HG03378 (cell line): ENCODE measurements at regions not wholly inside any gene's neighbourhood (a gene's known extent, or its start where the extent isn't known, plus 50 kb on each side); places are given as distances from the start of the nearest gene placed in this dataset.
"Not testable (repeated sequence)": the region's sequence is repeated elsewhere in the genome, so short reads cannot be mapped to it uniquely, and the experiment has no call there.

Experiments
- ATAC-seq: cut with Tn5 transposase; IDR thresholded peaks from one replicate; pipeline ENCODE4 v1.9.1; 2021; ENCODE audit warnings: mild to moderate bottlenecking, moderate library complexity; ENCODE audit not compliant: unreplicated experiment

- no peak for ATAC-seq
Observed at GRCh38 chr3:20842594-20843436, 656.8 kb upstream of the SGO1 start.

- ATAC-seq: no peak
Observed at GRCh38 chr3:20842002-20842401, 656.0 kb upstream of the SGO1 start.

GRCh38 chr3:20837676-20838302, 651.8 kb upstream of the SGO1 start:
- no peak for ATAC-seq

GRCh38 chr3:20836801-20837200, 650.8 kb upstream of the SGO1 start:
- no peak for ATAC-seq

- no peak for ATAC-seq
Observed at GRCh38 chr3:20832963-20833362, 647.0 kb upstream of the SGO1 start.

GRCh38 chr3:20822251-20822650, 636.2 kb upstream of the SGO1 start:
- ATAC-seq: no peak

GRCh38 chr3:20820872-20821271, 634.9 kb upstream of the SGO1 start:
- ATAC-seq: not testable (repeated sequence)

- ATAC-seq: no peak
Observed at GRCh38 chr3:20811631-20812030, 625.6 kb upstream of the SGO1 start.

GRCh38 chr3:20811006-20811405, 625.0 kb upstream of the SGO1 start:
- ATAC-seq: no peak

- ATAC-seq: no peak
Observed at GRCh38 chr3:20810555-20810954, 624.5 kb upstream of the SGO1 start.

GRCh38 chr3:20809356-20809755, 623.4 kb upstream of the SGO1 start:
- ATAC-seq: no peak

- ATAC-seq: no peak
Observed at GRCh38 chr3:20808864-20809263, 622.9 kb upstream of the SGO1 start.

- no peak for ATAC-seq
Observed at GRCh38 chr3:20798666-20799065, 612.7 kb upstream of the SGO1 start.

GRCh38 chr3:20787005-20787404, 601.0 kb upstream of the SGO1 start:
- no peak for ATAC-seq

- ATAC-seq: no peak
Observed at GRCh38 chr3:20776692-20777091, 590.7 kb upstream of the SGO1 start.

- ATAC-seq: no peak
Observed at GRCh38 chr3:20776286-20776685, 590.3 kb upstream of the SGO1 start.

GRCh38 chr3:20773320-20773984, 587.4 kb upstream of the SGO1 start:
- ATAC-seq: no peak

GRCh38 chr3:20772869-20773268, 586.9 kb upstream of the SGO1 start:
- no peak for ATAC-seq

GRCh38 chr3:20769430-20769829, 583.4 kb upstream of the SGO1 start:
- no peak for ATAC-seq

- no peak for ATAC-seq
Observed at GRCh38 chr3:20760981-20761380, 575.0 kb upstream of the SGO1 start.

GRCh38 chr3:20752416-20752815, 566.4 kb upstream of the SGO1 start:
- no peak for ATAC-seq

- no peak for ATAC-seq
Observed at GRCh38 chr3:20751296-20751695, 565.3 kb upstream of the SGO1 start.
